ENCODE measurements at regions not wholly inside any gene's neighbourhood (a gene's known extent, or its start where the extent isn't known, plus 50 kb on each side); places are given as distances from the start of the nearest gene placed in this dataset.

DNA sequence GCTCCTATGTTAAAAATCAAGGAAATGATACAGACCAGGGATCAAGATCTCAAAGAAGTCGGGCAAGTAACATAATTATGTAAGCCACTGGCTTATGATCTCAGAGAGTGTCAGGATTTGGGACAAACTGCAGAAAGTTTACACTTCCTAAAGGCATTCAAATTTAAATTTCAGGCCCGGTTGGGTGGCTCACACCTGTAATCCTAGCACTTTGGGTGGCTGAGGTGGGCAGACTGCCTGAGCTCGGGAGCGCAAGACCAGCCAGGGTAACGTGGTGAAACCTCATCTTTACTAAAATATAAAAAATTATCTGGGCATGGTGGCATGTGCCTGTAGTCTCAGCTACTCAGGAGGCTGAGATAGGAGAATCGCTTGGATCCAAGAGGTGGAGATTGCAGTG, 124.4 kb upstream of the UBE2E2 start:
- DNase-seq (ENCODE audit: low spot score): no peak
- intact Hi-C loops (cut with DNase I): no loop called here

DNA sequence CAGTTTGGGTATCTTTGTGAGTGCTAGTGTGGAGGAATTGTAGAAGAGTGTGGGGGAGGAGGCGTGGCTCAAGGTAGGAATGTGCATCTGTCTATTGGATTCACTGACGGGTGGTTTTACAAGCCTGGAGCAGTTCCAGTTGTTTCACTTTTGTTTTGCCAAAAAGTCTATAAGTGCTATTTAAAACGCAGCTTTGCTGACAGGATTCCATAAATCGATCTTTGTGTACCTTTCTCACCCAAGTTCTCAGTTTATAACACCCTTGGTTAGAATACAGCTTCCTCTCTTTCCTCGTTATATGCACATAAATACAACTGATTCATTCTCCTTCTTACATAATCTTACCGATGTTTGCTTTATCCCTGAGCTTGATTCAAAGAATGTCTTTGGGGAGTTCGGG, 123.2 kb upstream of the UBE2E2 start:
- DNase-seq (ENCODE audit: low spot score): no peak
- intact Hi-C loops (cut with DNase I): no loop called here

DNA sequence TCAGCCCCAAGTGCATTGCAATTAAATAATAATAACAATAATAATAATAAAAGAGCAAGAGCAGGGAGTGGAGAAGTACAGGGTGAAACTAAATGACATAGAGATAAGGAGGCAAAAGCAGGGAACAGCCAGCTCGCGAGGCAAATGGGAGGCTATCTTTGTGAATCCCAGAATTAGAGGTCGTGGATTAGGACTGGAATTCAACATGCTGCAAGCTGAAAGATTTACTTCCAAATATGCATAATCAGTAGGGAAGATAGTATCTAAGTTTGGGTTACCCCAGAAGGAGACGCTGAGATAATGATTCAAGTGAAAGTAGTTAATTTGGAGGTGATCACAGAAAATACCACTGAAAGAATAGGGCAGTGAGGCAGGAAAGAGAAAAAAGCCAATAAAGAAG, 119.4 kb upstream of the UBE2E2 start:
- intact Hi-C loops (cut with DNase I): no loop called here
- DNase-seq (ENCODE audit: low spot score): no peak

DNA sequence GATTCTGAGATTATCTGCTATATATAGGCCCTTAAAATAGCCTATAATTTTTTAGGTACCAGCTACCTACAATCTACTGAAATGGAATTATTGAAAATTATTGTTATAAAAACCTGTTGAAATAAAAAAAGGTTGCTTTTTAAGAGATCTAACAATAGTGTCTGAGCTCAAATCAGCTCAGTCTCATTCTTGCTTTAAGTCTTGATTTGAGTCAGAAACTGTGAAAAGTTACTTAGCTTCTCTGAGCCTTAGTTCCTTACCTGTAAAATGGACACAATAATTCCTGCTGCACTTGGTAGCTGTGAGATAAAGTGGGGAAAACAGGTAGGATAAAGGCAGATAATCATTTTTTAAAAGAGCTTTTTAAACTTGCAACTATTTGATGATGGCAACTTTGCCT, 118.8 kb upstream of the UBE2E2 start:
- no peak for DNase-seq (ENCODE audit: low spot score)
- intact Hi-C loops (cut with DNase I): no loop called here

DNA sequence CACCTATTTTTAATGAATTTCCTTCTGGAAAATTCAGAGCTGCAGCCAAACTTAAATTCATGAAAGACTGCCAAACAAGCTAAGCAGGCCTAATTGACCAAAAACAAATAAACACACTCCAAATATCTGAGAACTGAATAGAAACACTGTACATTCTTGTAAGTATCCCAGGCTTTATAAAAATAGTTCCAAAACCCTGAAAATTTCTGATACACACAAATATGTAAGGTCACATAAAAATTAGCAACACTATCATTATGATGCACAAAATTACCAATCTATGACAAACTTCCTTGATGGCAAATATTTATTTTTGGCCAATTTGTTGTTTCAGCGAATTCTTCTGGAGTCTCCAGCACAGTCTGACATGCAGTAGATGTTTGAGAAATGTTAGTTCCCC, 117.9 kb upstream of the UBE2E2 start:
- intact Hi-C loops (cut with DNase I): no loop called here
- no peak for DNase-seq (ENCODE audit: low spot score)

DNA sequence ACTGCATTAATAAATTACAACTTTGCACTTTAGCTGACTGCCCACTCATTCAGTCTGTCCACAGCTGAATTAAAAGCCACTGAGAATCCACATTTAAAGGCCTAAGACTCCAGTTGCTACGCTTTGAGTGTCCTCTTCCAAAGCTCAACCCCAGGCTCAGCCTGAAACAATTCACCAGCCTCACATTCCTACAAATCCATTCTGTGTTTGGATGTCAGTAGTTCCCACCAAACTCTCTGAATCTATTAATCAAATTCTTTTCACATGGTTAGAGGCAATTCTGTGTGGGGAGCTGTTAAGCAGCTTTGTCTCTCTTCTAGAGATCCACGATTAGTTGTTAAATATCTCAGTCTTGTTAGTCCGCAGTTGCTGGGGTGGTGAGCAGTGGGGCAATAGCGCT, 116.8 kb upstream of the UBE2E2 start:
- intact Hi-C loops (cut with DNase I): no loop called here
- no peak for DNase-seq (ENCODE audit: low spot score)

DNA sequence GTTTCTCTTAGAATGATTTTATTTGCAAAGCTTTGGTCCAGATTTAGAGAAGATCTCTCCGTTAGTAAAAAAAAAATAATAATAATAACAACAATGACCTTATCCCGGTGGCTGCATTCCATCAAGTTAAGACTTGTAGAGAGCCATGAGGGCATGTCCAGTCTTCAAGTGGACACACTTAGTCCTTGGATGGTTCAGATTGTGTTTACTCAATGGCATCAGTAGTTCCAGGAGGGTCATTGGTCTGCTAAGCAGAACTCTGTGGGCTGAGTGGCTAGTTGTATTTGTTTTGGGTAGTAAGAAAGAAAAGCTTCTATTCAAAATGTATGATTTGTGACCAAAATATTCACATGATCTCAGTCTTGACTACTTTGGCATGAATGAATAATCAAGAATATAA, 116.3 kb upstream of the UBE2E2 start:
- intact Hi-C loops (cut with DNase I): no loop called here
- no peak for DNase-seq (ENCODE audit: low spot score)

DNA sequence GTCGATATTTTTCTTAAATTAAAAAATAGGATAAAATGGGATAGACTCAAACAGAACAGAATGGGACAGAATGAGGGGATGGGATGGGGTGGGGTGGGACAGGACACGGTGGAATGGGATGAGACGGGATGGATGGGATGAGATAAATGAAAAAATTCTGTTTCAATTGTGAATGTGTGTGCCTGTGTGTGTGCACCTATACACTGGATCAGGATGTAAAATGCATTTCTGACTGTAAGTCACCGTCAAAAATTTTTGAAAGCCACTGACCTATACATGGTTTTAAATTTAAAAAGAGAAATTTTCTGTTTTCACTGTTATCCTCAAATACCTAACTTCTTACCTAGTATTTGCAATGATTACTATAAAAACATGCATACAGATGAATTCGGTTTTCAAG, 108.7 kb upstream of the UBE2E2 start:
- DNase-seq (ENCODE audit: low spot score): no peak
- intact Hi-C loops (cut with DNase I): no loop called here

DNA sequence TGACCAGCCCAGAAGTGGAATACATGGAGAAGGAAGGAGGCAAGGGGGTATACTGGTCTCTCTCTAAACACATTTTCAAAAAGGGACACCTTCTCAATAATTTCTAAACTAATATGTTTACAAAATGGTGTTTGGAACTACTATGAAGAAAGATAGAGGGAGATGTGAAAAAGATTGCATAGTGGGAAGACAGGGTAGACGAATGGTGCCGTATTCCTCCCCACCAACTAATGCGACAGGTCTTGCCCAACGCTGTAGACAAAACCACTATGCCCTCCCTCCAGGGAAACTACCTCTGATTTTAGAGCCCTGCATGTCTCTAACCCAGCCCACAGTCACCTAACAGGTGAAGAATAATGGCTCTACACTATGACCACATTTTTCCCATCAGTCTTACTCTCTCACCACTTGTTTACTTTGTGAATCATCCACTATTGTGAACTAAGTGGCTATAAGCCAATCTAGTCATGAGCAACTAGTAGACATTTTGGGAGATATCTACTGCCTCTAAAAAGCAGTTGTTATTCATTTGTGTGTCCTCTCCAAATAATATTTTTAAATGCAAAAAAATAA, 108.2 kb upstream of the UBE2E2 start:
- intact Hi-C loops (cut with DNase I): no loop called here
- DNase-seq (ENCODE audit: low spot score): no peak

DNA sequence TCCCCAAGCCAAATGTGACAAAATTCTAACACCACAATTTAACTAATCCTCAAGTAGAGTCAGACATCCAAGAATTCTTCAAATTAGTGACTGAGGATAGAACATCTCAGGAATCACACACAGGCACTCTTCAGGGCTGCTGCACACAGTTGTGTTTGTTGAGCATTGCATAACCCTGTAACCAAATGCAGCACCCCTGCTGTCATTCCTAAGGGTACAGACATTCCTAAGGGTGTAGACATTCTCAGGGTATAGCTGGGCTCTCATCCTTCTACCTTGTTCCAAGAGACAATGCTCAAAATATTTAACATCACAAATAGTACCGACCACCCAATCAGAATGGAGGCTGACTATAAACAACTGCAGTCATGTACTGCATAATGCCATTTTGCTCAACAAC, 107.1 kb upstream of the UBE2E2 start:
- DNase-seq (ENCODE audit: low spot score): no peak
- intact Hi-C loops (cut with DNase I): no loop called here

DNA sequence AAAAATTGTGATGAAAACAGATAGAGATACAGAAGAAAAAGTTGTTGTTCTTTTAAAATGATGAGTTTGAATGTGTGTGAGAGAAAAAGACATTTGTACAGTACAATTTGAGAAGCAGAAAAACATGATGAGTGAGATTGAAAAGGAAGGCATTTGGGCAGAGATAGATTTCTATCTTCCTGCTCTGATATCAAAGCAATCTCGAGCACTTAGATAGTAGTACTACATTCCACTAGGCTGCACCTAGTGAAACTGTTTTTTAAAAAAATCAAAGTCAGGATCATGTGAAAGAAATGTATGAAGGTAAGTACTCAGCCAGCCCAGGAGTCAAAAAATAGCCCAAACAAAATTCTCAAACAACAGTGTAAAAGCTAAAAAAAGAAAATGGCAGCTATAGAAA, 104.1 kb upstream of the UBE2E2 start:
- DNase-seq (ENCODE audit: low spot score): no peak
- intact Hi-C loops (cut with DNase I): no loop called here

DNA sequence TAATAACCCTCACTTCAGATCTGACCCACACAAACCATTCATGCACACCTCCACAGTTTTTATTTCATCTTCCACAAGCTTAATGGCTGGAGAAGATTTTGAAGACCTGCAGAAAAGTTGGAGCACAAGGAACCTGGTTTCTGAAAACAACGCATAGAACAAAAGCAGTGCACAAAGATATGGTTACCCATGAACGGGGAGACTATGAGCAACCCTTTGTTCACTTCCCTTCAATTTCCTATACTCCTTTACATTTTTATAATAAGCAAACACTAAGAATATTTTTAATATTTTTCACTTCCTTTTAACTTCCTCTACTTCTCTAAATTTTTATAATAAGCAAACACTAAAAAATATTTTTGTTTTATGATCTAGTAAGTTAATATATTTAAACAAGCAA, 103.5 kb upstream of the UBE2E2 start:
- DNase-seq (ENCODE audit: low spot score): no peak
- intact Hi-C loops (cut with DNase I): no loop called here

DNA sequence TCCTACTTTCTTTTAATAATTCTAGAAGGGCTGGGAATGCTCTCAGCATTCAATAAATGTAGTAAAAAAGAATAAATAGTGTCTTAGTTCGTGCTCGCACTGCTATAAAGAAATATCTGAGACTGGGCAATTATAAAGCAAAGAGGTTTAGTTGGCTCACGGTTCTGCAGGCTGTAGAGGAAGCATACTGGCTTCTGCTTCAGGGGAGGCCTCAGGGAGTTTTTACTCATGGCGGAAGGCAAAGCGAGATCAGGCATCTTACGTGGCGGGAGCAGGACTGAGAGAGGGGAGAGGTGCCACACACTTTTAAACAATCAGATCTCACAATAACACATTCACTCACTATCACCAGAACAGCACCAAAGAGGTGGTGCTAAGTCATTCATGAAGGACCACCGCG, 103.0 kb upstream of the UBE2E2 start:
- DNase-seq (ENCODE audit: low spot score): no peak
- intact Hi-C loops (cut with DNase I): no loop called here

DNA sequence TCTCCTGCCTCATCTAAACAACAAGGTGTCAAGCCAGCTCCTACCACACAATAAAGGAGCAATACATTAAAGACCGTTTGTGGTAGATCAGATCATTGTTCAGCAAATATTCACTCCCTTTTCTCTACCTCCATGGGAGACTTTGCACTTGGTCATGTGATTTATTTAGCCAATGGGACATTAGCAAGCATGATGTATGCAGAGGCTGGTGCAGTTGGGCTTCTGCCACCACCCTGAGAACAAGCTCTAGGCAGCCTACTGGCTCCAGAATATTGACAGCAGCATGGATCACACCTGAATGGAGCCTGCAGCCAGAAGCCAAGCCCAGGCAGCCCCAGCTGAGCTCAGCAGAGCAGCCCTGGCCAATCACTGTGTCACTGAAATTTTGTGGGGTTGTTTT, 99.4 kb upstream of the UBE2E2 start:
- intact Hi-C loops (cut with DNase I): no loop called here
- DNase-seq (ENCODE audit: low spot score): no peak

DNA sequence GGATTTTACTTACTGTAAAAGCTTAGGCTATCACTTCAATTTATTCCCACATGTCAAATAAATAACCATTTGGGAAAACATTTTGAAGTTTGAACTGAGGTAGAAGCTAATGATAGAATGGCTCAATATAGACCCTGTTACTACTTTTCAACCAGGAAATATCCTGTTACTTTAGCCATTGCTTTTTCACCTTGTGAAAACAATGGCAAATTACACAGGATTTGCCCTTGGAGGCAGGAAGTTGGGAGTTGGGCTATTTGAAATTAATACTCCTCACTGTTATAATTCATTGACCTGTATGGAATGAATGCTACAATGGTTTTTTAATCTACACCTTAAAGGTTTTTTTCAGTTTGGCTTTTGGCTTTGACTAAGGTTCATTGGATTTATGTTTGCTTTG, 98.1 kb upstream of the UBE2E2 start:
- intact Hi-C loops (cut with DNase I): no loop called here
- DNase-seq (ENCODE audit: low spot score): no peak

DNA sequence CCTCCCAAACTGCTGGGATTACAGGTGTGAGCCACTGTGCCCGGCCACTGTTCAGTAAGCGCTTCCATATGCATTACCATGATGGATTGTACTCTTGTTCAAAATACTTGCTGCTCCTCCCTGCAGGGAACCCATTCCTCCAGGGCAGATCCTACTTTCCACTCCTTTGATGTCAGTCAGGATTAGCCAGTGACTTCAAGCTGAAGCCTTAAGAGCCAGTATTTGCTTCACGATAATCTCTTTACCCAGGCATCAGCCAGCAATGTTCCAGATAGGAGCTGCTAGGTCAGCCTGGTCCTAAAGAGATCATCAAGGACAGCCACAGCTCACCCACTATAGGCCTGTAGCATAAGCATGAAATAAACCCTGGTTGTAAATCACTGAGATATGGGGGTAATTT, 96.5 kb upstream of the UBE2E2 start:
- intact Hi-C loops (cut with DNase I): no loop called here
- DNase-seq (ENCODE audit: low spot score): no peak

DNA sequence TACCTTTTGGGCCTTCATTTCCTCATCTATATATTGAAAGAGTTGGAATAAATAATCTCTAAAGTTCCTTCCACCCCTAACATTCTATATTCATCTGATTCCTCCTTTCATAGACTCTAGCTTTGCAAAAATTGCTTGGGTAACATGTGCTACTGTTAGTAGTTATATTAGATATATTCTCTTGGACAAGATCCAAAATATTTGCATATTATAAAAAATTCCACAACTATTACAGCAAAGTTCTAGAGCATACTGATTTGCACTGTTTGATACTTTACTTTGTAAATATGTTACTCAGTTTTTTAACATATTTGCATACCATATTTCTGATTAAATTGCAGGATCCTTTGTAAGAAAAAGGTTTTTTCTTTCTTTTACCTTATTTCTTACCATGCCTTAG, 95.9 kb upstream of the UBE2E2 start:
- intact Hi-C loops (cut with DNase I): no loop called here
- no peak for DNase-seq (ENCODE audit: low spot score)

DNA sequence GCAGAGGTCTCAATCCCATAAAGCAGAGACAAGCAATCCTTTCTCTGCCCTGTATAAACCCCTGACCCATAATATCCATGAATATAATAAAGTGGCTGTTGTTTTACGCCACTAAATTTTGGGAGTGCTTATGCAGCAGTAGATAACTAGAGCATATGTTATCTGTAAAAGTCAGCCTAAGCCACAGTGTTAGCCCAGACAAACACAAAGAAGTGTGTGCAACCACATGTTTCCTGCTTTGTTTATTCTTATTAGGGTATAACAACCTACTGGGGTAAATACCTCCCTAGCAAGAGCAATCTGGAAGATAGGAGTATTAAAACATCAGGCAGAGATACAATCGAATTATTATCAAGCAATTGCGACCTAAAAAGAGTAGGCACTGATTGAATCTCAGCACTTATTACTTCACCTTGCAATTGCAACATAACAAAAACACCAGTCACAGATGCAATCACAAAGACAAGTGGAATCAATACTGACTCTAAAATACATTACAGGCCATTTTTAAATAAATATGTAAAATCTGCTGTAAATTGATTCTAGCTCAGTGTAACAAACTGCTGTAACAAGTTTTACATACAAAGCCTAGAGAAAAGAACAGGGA, 94.6 kb upstream of the UBE2E2 start:
- no peak for DNase-seq (ENCODE audit: low spot score)
- intact Hi-C loops (cut with DNase I): no loop called here

DNA sequence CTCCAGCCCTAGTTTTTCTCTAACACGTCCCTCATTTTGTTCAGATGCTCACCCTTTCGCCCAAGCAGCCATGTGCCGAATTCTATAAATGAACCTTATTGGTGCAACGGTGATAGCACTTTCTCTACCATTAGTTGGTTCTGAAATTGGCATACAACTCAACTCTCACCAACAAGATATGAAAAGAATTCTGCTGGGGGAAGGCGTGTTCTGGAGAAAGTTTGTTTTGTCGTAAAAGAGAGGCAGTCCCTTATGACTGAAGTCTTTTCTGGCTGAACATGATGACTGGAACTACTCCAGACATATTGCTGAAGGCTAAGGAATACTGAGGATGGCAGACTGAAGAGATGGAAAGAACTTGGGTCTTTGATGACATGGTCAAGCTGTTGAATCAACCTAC, 91.8 kb upstream of the UBE2E2 start:
- intact Hi-C loops (cut with DNase I): no loop called here

DNA sequence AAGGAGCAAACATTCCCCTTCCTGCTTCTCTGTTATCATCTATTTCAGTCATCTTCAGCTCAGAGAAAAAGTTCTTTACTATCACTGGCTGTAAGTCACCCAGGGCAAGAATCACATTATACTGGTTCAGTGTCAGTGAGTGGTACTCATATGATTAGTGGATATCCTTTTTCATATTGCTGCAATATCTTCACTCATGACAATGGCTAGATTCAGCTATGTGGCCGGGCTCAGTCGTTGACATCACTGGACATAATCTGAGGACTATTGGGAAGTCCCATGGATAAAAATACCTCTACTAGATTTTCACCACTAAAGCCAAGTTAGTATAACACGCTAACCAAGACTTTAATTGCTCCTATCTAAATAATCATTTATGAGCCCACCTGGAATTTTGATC, 91.3 kb upstream of the UBE2E2 start:
- intact Hi-C loops (cut with DNase I): no loop called here
- no peak for DNase-seq (ENCODE audit: low spot score)

More for the DNA sequence above, 91.8 kb upstream of the UBE2E2 start:
- no peak for DNase-seq (ENCODE audit: low spot score)

DNA sequence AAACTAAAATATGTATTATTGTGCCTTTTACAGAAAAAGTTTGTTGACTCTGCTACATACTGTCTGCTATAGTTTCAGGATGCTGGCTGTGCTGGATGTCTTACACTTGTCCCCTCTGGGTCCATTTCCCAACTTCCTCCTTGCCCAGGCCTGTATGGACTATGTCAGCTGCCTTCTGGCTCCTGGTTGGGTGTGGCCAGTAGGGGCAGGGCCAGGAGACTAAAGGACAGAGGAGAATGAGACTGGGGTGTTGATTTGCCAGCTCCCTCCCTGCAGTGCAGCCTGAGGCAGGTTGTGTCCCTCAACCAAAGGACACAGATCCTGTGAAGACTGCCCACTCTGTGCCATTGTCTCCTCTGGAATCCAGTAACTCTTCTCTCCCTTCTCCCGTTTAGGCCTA, 90.6 kb upstream of the UBE2E2 start:
- DNase-seq (ENCODE audit: low spot score): no peak
- intact Hi-C loops (cut with DNase I): no loop called here

DNA sequence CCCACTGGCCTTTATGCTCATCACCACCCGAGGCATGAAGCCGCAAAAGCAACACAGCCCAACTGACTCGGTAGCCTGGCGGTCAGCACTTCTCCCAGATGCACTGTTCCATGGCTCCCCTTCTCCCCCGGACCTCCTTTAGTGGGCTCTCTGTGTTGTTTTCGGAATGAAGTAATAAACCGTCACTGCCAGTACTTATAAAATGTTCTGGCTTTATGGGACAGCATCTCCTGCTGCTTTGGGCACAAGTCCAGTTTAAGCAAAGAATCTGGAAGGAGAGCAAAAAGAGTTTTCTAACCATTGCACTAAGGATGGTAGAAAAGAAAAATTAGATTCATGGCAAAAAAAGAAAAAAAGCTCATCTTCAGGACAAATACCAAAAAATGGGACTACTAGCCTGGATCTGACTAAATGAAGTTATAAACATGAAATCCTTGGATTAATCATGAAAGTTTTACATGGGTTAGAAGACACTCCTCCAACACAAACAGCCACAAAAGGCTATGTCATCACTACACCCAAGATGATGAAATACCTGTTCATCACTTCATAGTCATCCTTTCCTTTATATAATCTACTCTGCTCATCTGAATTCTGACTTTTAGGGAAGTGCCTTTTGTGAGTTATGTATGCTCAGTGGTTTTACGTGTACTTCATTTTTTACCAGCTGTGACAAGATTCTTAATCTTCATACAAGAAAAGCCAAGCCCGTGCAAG, 89.5 kb upstream of the UBE2E2 start:
- DNase-seq (ENCODE audit: low spot score): no peak

More for the DNA sequence above, 89.5 kb upstream of the UBE2E2 start:
- intact Hi-C loops (cut with DNase I): no loop called here

Data from cardiac septum (tissue), 1 donor.